Motor neuron (in vitro differentiated cells): ENCODE measurements at regions not wholly inside any gene's neighbourhood (a gene's known extent, or its start where the extent isn't known, plus 50 kb on each side); places are given as distances from the start of the nearest gene placed in this dataset.

Source experiments
- ATAC-seq, 8 experiments: fragments of 200-7000 bp; cut with Tn5 transposase; replicated peaks in 6 of 8; 2 replicates each; pipeline ENCODE4 v1.8.0; 2021; ENCODE audit warnings: mild to moderate bottlenecking in 8 of 8, moderate library complexity in 8 of 8
- H3K27ac ChIP-seq, 2 donors: fragments of 250-450 bp; sonication (Bioruptor Pico); 2 replicates each; pipeline ENCODE4 v1.9.0; 2021; ENCODE audit warnings: antibody characterized with exemption in 2 of 2, mild to moderate bottlenecking in 2 of 2, moderate library complexity in 1 of 2
- H3K4me1 ChIP-seq, 2 donors: fragments of 250-450 bp; sonication (Bioruptor Pico); replicated peaks in 1 of 2; 2 replicates each; pipeline ENCODE4 v1.6.1; 2021; ENCODE audit warnings: antibody characterized with exemption in 2 of 2, mild to moderate bottlenecking in 2 of 2, moderate library complexity in 1 of 2
- H3K4me3 ChIP-seq, 5 donors: fragments of 250-450 bp; sonication (Bioruptor Pico); 2 replicates each; pipeline ENCODE4 v1.9.0; 2021; ENCODE audit warnings: antibody characterized with exemption in 5 of 5, mild to moderate bottlenecking in 5 of 5, moderate library complexity in 4 of 5
- WGBS, 10 experiments: fragments of 450-650 bp; shearing (Covaris generic); methylation state at CpG; one replicate each; pipeline ENCODE4 v1.0.0; 2022; 5-methylcytosine and 5-hydroxymethylcytosine counted together
- in situ Hi-C, 9 experiments: fragments of 400-800 bp; cut with MboI; loops; one replicate each; pipeline ENCODE4 v1.15.0; 2021; ENCODE audit warnings: low sequenced_read_pairs in 9 of 9, low pct_unique_long_range_greater_than_20kb in 2 of 9; ENCODE audit not compliant: unreplicated experiment in 9 of 9

GRCh38 chr2:100627330-100628300 is 64.8 kb downstream of the PDCL3 start:
- in situ Hi-C loops = no loop called here
- H3K27ac ChIP-seq = peak overlapping the region in 1 of 2 donors; percentile 19
- H3K4me1 ChIP-seq = peaks cover 19 to 35% of the 10 kb centered on the region in 2 donors
- peak in 5 of 8 experiments; percentile 17 to 73 (median 66) for ATAC-seq
- WGBS, 10 experiments = 20 to 67% (median 43%) methylated on average over 1 to 10 of the region's 13 CpGs
- H3K4me3 ChIP-seq = no peak overlapping the region

- H3K4me3 ChIP-seq = no peak overlapping the region
- H3K4me1 ChIP-seq = peaks cover 19 to 38% of the 10 kb centered on the region in 2 donors
- peak overlapping the region in 1 of 2 donors; percentile 19 for H3K27ac ChIP-seq
- ATAC-seq = no peak
- in situ Hi-C loops = no loop called here
- 10 to 96% (median 71%) methylated on average over 2 to 5 of the region's 13 CpGs; no CpG with 5 or more reads in 6 of the 10 experiments for WGBS, 10 experiments
Measured at GRCh38 chr2:100628506-100628905, 65.7 kb downstream of the PDCL3 start.

- Histone ChIP-seq H3K4me3 (no peak overlapping the region), H3K4me1 (peaks cover 19 to 38% of the 10 kb centered on the region in 2 donors), H3K27ac (no peak overlapping the region)
- ATAC-seq = peak in 1 of 8 experiments; percentile 39
- in situ Hi-C loops = no loop called here
- WGBS, 10 experiments = 73 to 100% (median 100%) methylated on average over 1 to 3 of the region's 5 CpGs; no CpG with 5 or more reads in 7 of the 10 experiments
Measured at GRCh38 chr2:100629309-100629708, 66.5 kb downstream of the PDCL3 start.

GRCh38 chr2:100630473-100630977 is 67.7 kb downstream of the PDCL3 start:
- no peak for ATAC-seq
- no peak overlapping the region for H3K27ac ChIP-seq
- WGBS, 10 experiments = 14 to 80% (median 25%) methylated on average over 1 to 2 of the region's 8 CpGs; no CpG with 5 or more reads in 3 of the 10 experiments
- peaks cover 19 to 38% of the 10 kb centered on the region in 2 donors for H3K4me1 ChIP-seq
- in situ Hi-C loops = no loop called here
- no peak overlapping the region for H3K4me3 ChIP-seq

GRCh38 chr2:100632037-100632436 is 69.2 kb downstream of the PDCL3 start:
- in situ Hi-C loops = no loop called here
- no peak overlapping the region for H3K27ac ChIP-seq
- H3K4me3 ChIP-seq = no peak overlapping the region
- peak in 4 of 8 experiments; percentile 29 to 79 (median 50) for ATAC-seq
- peaks cover 15 to 35% of the 10 kb centered on the region in 2 donors for H3K4me1 ChIP-seq
- 24 to 79% (median 65%) methylated on average over 2 to 7 of the region's 7 CpGs; no CpG with 5 or more reads in 4 of the 10 experiments for WGBS, 10 experiments

GRCh38 chr2:100632759-100633158 is 70.0 kb downstream of the PDCL3 start:
- Histone ChIP-seq H3K4me3 (no peak overlapping the region), H3K27ac (no peak overlapping the region), H3K4me1 (peaks cover 7 to 28% of the 10 kb centered on the region in 2 donors)
- WGBS, 10 experiments = 40 to 100% (median 66%) methylated on average over 1 to 4 of the region's 4 CpGs; no CpG with 5 or more reads in 4 of the 10 experiments
- ATAC-seq = no peak
- in situ Hi-C loops = no loop called here

- 40 to 100% (median 64%) methylated on average over 1 to 5 of the region's 14 CpGs; no CpG with 5 or more reads in 2 of the 10 experiments for WGBS, 10 experiments
- ATAC-seq = peak in 5 of 8 experiments; percentile 80 to 97 (median 92)
- Histone ChIP-seq H3K27ac (peak overlapping the region; percentile 46 to 52), H3K4me3 (no peak overlapping the region), H3K4me1 (peaks cover 24 to 26% of the 10 kb centered on the region in 2 donors)
- in situ Hi-C loops = no loop called here
Measured at GRCh38 chr2:100639588-100640390, 77.0 kb downstream of the PDCL3 start.

GRCh38 chr2:100640431-100641124 is 77.8 kb downstream of the PDCL3 start:
- peak overlapping the region; percentile 46 to 52 for H3K27ac ChIP-seq
- ATAC-seq = peak in 5 of 8 experiments; percentile 48 to 69 (median 67)
- peaks cover 27 to 28% of the 10 kb centered on the region in 2 donors for H3K4me1 ChIP-seq
- in situ Hi-C loops = no loop called here
- no peak overlapping the region for H3K4me3 ChIP-seq
- WGBS, 10 experiments = 25 to 77% (median 46%) methylated on average over 4 to 16 of the region's 21 CpGs; no CpG with 5 or more reads in 1 of the 10 experiments

GRCh38 chr2:100641125-100641435 is 78.3 kb downstream of the PDCL3 start:
- Histone ChIP-seq H3K4me1 (peaks cover 32 to 33% of the 10 kb centered on the region in 2 donors), H3K27ac (no peak overlapping the region), H3K4me3 (no peak overlapping the region)
- in situ Hi-C loops = no loop called here
- WGBS, 10 experiments = 53 to 93% (median 80%) methylated on average over 3 to 8 of the region's 11 CpGs; no CpG with 5 or more reads in 6 of the 10 experiments
- ATAC-seq = no peak

GRCh38 chr2:100642425-100642824 is 79.6 kb downstream of the PDCL3 start:
- in situ Hi-C loops = no loop called here
- no peak for ATAC-seq
- 60 to 100% (median 87%) methylated on average over 1 to 4 of the region's 8 CpGs; no CpG with 5 or more reads in 6 of the 10 experiments for WGBS, 10 experiments
- H3K4me1 ChIP-seq = peaks cover 36 to 38% of the 10 kb centered on the region in 2 donors
- H3K27ac ChIP-seq = no peak overlapping the region
- no peak overlapping the region for H3K4me3 ChIP-seq

GRCh38 chr2:100643467-100643866 is 80.7 kb downstream of the PDCL3 start:
- in situ Hi-C loops = no loop called here
- 0 to 79% (median 50%) methylated on average over 1 to 2 of the region's 3 CpGs; no CpG with 5 or more reads in 5 of the 10 experiments for WGBS, 10 experiments

GRCh38 chr2:100643906-100644501 is 81.2 kb downstream of the PDCL3 start:
- no peak overlapping the region for H3K27ac ChIP-seq
- no peak overlapping the region for H3K4me3 ChIP-seq
- 40 to 100% (median 80%) methylated on average over 1 to 5 of the region's 6 CpGs; no CpG with 5 or more reads in 1 of the 10 experiments for WGBS, 10 experiments
- no peak for ATAC-seq
- peaks cover 36 to 38% of the 10 kb centered on the region in 2 donors for H3K4me1 ChIP-seq
- in situ Hi-C loops = no loop called here

More at GRCh38 chr2:100643467-100643866, 80.7 kb downstream of the PDCL3 start:
- no peak overlapping the region for H3K4me3 ChIP-seq
- ATAC-seq = peak in 3 of 8 experiments; percentile 29 to 96 (median 40)
- H3K4me1 ChIP-seq = peaks cover 36 to 38% of the 10 kb centered on the region in 2 donors
- H3K27ac ChIP-seq = no peak overlapping the region
